ENCODE measurements at regions not wholly inside any gene's neighbourhood (a gene's known extent, or its start where the extent isn't known, plus 50 kb on each side); places are given as distances from the start of the nearest gene placed in this dataset.

DNA sequence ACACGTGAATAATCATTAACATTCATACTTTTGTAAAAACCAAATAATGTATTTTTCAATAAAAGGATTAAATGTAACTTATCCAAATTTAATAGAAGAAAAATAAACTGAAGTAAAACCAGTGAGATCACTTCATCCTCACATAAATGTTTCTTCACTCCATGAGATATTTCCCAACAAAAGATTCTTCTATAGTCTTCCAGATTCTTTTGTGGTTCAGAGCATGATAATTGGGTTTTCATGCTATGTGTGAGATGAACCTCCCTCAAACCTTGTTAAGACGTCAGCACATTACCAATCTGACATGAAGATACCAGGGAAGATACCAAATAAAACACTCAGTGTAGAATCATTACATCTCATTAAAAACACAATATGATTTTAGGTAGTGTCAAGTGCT lies 62.9 kb upstream of the OXGR1 start:
- ATAC-seq = no peak

DNA sequence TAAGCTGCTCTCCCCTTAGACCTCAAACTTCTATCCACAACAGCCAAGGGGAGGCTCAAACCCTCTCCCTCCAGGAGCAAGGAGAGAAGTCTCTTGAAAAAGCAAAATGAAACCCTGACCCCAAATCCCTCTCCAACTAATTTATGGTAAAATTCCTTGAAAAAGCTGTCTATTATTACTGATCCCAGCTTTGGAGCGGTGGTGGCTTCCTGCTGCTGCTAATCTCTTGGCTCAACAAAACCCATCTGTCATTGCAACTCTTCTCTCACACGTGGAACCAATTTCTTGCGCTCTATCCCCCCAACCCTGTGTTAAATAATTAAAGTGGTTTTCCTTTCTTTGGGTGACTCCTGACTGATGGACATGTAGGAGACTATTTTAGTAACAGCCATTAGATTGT lies 64.1 kb upstream of the OXGR1 start:
- no peak for ATAC-seq

DNA sequence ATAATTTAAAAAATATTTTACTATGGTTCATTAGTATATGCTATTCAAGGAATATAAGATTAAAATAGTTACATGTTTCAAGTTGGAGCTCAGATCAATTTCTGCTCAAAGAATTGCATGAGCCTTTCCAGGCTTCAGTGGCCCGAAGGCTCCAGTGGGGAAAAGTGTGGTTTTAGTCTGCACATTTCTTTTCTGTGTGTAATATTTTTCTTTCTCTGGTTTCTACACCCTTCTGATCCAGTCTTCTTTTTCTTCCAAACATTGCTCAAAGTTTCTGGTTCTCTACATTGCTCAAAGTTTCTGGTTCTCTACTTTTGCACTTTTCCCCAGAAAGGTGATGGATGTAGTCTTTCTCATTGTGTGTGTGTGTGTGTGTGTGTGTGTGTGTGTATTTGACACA lies 64.7 kb upstream of the OXGR1 start:
- no peak for ATAC-seq

DNA sequence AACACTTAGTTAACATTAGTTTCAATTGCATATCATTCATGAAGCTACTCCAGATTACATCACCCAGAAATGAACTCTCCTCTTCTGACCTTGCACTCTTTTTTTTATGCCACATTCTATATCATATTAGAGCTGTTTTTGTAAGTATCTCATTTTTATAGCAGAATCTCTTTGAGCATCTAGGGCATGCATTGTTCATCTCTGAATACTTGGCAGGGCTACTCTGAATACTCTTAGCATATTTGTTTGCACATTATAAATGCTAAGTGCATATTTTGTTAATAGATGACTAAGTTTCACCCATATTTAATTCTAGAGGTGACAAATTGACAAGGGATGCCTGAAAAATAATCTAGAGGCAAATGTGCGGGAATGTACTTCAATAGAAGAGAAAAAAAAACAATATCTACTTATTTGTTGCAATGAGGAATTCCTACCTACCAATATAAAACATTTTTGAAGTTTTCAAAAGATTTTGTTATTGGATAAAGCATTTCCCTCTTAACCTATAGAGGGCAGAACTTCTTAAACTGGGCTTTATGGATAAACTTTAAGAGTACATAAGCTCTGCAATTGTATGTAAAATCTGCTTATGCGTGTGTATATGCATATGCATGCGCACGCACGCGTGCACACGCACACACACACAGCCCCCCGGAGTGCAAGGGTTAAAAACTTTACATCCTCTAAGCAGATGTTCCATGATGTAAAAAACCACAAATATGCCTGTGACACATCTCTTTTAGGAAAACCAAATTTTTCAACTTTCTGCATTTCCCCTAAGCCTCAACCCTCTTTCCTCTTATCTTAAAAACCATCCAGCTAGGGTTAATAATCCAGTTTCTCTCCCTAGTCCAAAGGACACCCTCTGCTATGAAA lies 73.0 kb upstream of the OXGR1 start:
- no peak for ATAC-seq

DNA sequence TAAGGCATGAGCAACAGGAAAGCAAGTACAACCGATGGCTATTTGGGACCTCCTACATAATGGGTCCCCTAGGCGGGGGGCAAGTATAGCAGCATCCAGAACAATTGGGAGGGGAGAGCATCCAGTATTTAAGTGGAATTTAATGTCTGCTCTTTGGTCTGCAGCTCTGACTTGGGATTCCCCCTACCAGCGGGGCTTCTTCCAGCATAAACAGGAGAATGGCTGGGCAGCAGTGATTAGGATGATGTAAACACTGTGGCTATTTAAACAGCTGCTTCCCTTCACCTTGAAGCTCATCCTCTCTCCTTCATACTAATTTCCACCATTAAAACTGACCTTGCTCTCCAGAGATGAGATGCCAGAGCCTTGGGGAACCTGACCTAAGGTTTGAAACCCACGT lies 73.9 kb upstream of the OXGR1 start:
- no peak for ATAC-seq

DNA sequence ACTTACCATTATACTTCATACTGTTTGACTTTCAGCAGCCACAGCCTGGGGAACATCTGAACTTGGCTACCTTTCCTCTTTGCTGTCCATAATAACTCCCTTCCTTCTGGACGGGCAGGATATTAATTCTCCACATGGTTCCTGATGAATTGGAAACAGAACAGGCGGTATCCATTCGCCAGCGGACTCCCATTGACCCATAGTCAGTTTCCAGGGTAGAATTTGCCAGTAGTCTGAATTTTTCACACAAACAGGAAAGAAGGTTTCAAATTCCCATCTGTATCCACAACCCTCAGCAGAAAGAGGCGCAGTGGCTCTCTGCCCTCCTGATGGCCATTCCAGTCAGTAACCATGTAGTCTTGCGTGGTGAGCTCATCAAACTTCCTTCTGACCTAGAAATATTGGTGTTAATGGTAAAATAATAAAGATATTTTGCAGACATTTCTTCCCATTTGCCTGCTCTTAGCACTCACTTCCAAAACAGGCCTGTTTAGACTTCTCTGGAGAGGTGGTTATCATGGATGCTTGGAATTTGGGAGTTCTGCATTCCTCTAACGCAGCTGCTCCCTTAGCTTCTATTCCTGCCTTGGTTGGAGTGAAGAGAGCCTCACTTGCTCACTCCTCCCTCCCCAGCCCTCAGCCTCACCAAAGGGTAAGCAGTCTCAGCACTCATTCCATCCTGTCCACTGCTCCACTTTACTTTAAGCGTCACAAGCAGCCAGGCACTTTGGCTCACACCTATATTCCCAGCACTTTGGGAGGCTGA lies 75.0 kb upstream of the OXGR1 start:
- ATAC-seq = no peak

DNA sequence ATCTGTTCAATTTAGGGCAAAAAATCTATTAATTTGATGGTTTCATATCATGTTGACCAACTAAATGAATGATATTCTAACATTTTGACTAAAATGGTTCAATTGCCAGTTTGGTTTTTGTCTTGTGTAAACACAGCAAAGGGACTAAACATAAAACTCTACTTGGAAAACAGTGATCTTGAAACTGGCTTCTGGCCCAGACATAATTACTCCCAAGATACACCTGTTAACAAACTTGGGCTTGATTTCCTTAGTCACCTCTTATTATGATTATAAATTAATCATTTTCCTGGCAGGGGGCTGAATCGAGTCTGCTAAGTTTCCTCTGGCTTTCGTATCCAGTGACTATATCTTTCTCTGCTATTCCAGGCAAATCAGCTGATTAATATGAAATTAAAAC lies 78.0 kb upstream of the OXGR1 start:
- ATAC-seq = no peak

DNA sequence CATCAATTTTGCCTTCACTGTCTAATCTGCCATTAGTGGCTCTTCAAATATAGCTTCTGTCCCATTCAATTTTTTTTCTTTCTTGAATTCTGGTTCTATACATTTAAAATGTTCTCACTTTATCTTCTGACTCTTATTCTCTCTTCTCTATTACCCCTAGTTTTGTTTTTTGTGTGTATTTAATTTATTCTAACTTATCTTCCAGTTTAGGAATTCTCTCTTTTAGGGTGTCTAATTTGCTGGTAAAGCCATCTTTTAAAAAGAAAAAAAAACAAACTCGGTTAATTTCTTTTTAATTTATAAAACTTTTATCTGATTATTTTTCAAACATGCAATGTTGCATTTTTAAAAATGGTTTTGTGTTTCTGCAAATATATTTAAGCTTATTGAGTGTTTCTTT lies 80.3 kb upstream of the OXGR1 start:
- ATAC-seq = no peak

DNA sequence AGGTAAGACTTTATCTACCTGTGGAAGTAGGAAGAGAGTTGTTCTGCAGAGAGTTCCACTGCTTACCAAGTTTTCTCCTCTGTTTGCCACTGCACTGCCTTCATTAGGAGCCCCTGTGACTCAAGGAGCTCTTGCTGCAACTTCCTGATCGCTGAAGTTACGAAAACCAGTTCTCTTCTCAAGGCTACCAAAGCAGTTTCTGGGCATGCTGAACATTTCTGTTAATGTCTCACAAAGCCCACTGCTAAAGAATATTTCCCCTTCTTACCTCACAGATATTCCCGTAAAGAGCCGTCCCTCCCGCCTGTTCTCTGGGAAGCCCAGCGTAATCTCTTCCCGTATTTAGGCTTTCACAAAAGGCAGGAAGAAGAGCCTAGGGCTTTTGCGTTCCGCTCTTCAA lies 82.6 kb upstream of the OXGR1 start:
- ATAC-seq = no peak

DNA sequence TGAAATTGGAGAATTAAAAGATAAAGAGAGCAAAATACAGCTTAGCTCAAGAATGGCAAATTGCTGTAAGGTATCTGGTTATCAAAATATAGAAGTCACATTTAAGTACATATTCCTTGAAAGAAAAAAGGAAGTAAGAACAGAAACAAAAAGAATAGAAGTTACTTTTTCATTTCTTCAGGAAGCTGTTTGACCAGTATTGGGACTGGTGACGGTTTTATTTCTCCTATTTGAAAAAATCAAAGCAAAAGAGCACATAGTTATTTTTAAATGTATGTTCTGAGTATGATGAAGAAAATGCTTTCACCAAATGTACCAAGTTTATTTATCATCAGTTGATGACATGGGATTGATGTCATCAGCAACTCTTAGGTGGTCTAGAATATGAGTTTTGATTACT lies 83.1 kb upstream of the OXGR1 start:
- ATAC-seq = no peak

DNA sequence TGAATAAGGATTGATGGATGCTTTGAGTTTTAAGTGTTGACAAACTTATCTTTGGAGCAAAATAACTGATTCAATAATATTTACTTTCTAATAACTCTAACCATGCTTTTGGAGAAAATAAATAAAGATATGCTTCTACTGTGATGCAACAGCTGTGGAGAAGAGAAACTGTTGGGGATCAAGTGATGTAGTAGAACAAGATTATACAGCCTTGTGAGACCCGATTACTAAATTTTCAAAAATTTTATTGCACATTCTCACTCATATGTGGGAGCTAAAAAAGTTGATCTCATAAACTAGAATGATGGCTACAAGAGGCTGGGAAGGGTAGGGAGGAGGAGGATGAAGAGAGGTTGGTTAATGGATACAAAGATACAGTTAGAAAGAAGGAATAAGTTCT lies 85.5 kb upstream of the OXGR1 start:
- ATAC-seq = no peak

DNA sequence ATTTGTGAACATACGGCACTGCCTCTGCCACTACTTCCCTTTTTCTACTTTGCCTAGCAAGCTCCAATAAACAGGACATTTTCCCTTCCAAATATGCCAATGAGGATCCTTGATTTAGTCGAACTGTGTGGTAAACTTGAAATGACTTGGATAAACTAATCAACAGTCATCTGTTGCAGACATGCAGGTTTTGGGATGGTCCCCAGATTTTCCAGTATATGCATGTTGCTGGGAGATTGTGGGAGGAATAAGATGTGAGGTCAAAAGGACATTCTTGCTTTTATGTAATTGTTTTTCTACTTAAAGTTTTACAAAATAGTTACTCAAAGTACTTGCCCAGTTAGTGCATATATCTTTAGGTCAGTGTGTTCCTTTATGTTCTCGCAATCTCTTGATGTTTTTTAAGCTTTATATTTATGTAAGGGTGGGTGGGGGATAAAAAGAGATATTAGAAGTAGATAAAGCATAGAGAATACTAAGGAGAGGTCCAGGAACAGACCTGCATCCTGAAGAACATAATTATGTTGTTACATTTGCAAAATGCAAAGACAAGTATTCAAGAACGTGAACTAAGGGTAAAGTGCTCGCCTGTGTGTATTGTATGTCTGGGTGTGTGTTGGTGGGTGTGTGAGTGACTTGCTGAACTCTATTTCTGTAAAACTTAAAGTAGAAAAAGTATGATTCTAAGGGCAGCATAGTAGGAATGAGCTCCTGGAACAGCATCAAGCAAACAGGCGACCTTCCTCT lies 88.4 kb upstream of the OXGR1 start:
- ATAC-seq = no peak

DNA sequence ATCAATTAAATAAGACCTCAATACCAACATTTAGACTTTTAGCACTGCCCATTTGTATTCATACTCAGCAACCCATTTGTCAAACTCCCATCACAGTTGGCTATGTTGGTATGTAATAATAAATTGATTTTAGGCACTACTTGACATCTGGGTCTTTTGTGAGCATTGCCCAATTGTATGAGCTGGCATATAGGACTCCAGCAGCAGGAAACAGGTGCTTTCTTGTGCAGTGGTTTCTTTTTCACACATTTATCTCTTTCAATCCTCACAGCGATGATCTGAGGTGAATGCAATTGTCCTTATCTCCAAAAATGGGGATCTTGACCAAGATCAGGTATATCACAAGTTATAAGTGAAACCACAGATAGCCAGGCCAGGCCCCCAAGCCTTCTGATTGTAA lies 96.9 kb upstream of the OXGR1 start:
- no peak for ATAC-seq

DNA sequence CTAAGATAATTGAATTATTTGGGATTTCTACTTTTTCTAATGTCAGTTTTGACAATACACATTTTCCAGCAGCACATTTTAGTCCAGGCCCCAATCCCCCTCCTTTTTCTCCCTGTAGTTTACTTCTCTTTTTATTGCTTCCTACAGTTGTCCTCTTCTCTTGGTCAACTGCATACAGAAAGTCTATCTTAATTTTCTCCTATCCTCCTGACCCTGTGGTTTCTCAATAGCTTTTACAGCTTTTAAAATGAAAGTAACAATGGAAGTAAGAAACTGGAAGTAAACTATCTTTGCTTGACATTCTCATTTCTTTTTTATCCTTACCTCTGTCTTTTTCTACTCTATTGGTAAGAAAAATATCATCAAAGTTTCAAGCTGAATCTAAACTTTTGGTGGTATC lies 106.5 kb upstream of the OXGR1 start:
- no peak for ATAC-seq

DNA sequence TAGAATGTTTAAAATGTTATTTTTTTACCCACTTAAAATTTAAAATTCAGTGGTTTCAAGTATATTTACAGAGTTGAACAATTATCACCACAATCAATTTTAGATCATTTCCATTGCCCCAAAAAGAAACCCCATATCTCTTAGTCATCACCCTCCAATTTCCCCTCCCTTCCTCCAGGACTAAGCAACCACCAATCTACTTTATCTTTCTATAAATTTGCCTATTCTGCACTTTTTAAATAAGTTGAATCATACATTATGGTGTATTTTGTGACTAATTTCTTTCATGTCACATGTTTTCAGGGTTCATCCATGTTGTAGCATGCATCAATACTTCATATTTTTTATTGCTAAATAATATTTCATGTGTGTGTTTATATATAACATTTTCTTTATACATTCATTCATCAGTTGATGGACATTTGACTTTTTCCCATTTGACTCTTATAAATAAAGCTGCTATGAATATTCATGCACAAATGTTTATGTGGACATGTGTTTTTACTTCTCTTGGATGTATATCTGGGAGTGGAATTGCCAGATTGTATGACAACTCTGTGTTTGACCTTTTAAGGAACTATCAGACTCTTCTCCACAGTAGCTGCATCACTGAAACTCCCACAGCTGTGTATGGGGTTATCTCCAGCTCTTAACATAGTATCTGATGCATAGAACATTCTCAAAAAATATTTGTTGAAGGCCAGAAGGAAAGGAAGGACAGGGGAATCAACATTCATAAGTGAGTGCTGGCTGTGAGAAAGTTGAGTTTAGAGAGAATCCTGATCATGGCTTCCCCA lies 107.8 kb upstream of the OXGR1 start:
- ATAC-seq = no peak

DNA sequence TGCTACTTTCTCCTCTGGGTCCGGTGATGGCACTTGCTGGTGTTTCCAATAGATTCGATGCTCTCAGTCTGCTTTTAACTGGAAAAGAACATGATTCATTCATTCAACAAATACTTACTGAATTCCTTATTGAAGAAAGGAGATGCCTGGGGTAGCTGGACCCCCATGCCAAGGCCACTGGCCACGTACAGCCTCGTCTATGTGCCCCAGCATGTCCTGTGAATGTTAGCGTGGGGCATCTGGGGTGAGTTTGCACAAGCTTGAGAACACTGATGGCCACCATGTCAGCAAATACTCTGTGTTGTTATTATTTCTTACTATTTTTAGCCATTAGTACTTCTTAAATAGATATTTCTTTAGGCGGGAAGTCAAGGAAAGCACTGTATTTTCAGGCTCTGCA lies 112.0 kb upstream of the OXGR1 start:
- ATAC-seq = no peak

DNA sequence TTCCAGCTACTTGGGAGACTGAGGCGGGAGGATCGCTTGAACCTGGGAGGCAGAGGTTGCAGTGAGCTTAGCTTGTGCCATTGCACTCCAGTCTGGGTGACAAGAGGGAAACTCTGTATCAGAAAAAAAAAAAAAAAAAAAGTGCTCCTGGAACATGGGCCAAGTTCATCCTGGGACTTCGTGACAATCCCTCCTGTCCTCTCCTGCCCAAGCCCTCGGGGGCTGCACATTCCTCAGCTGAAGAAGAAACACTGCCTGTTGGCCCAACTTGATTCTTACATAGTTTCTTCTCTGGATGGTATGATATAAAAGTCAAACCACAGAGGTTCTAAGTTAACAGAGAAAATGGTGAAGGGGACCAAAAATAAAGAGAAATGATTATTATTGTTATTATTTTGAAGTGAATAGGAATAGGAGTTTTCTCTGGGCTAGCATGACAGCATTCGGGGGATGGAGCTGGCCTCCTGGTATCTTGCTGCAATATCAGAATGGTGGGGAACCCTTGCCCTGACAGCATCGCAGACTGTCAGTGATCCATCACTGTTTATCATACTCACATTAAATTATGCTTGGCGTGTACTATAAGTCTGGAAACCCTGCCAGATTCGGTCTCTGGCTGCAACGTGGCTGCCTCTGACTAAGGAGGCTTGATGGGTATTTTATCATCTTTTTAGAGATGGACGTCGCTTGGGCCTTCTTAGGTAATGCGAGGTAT lies 113.7 kb upstream of the OXGR1 start:
- ATAC-seq = no peak

DNA sequence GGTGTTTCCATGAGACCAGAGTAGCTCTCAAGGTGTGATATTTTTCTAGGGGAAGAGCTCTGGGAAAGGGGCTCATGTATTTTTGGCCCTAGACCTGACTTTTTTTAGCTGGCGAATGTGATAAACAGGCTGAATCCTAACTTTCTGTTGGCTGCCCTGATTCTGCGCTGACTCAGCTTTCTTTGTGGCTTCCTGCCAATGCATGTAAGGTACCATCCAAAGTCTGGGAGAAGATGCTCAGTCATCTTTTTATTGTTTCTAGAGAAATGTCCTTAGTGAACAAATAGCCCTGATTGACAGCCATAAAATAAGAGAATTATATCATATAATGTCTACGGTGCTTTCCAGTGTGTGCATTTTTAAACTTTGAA lies 113.6 kb upstream of the MBNL2 start:
- no peak for ATAC-seq

DNA sequence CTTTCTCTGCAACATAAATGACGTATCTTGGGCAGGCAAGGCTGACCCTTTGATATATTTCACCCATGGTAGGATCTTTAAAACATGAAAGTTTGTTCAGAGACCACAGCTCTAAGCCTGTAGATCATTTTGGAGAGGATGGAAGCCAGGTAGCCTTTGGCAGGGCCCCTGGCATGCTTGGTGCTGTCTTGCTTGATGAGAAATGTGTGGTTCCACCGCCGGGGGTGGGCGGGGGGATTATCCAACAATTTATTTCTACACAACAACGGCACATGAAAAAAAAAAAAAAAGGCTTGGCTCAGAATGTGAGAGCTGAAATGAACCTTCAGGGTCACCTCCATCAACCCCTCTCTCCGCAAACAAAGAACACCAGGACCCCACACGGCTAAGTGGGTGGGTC lies 112.9 kb upstream of the MBNL2 start:
- no peak for ATAC-seq

DNA sequence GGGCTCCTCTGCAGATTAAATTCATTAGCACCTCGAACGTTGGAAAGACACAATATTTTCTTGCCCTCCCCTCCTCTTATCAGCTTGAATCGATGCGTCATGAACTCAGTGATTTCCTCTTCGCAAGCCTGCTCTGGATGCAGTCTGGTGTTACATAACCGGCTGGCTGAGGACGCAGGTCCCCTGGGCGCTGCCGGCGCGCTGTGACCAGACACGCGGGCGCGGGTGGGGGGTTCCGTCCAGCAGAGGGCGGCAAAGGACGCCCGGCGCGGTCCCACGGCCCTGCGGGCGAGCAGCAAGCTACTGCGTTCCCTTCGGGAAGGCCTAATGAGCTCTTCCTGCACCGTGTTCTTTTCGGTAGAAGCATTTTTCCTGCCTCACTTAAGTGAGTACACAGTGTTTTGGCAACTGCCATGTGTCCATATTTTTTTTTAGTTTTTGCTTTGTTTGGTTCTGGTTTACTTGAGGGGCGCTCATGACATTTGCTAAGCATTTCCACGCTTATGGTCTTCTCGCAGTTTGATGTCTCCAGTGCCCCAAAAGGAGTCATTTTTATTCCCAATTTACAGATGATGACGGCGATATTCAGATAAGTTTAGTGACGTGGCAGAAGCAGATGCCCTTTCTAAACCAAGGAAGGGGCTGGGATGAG lies 112.2 kb upstream of the MBNL2 start:
- ATAC-seq = peak; percentile 97

DNA sequence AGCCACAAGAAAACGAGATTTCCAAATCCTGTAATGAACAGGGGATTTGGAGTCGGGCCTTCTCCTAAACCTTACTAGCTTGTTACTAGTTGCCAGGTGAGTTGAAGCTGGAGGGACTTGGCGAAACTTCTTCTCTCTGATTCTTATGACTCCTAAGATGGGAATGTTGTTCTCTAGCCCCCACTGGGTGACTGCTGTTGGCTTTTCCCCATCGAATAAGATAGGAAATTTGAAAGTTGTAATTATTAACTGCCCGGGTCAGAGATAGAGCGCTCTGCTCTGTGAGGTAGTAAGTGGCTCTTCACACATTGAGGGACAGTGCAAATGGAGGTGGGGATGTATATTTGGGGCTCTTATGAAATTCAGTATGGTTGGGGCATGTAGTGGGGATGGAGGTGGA lies 111.2 kb upstream of the MBNL2 start:
- ATAC-seq = no peak

DNA sequence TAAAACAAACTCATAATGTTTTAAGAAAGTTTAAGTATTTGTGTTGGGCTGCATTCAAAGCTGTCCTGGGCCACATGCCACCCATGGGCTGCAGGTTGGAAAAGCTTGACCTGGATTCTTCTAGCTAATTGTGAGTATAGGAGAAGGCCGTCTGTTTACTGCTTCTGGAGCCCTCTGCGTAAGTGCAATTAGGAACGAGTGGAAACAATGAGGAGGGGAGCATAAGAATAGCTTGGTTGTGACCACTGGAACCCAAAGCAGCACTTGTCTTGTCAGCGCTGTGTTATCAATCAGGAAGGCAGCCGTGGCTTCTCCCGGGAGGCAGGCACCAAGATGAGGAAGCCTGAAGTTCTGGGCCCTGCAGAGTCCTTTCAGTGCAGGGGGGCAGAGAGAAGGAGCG lies 110.4 kb upstream of the MBNL2 start:
- ATAC-seq = no peak

All from esophagus mucosa (tissue), 1 donor.